ENCODE measurements at regions not wholly inside any gene's neighbourhood (a gene's known extent, or its start where the extent isn't known, plus 50 kb on each side); places are given as distances from the start of the nearest gene placed in this dataset.

DNA sequence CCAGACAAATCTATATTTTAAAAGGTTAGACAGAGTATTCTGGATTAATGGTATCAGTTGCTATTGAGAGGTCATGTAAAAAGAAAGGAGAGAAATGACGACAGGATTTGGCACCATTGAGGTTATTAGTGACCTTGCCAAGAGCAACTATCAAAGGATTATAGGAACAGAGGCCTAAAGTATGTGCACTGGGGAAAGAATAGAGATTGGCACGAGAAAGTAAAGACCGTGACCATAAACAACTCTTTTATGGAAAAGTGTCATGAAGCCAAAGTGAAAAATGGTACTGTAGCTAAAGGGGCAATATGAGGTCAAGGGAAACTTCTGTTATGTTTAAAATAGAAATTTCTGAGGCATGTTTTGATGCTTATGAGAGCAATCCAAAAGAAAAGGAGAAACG is 115.2 kb upstream of the KIF2B start:
- Histone ChIP-seq H3K9me3 (replicated peaks; ENCODE audit: low read length) (no peaks in the 10 kb centered on the region), H3K9ac (ENCODE audit: low read depth, low read length) (no peak overlapping the region), H3K27me3 (ENCODE audit: control insufficient read depth, insufficient read depth, low read length) (no peaks in the 10 kb centered on the region), H3K4me1 (ENCODE audit: control insufficient read depth, insufficient read depth, low read length) (no peaks in the 10 kb centered on the region), H3K4me2 (ENCODE audit: low read length) (no peak overlapping the region), H3K36me3 (ENCODE audit: insufficient read depth, low read length) (no peaks in the 10 kb centered on the region), H3K4me3 (ENCODE audit: low read length) (no peak overlapping the region)

DNA sequence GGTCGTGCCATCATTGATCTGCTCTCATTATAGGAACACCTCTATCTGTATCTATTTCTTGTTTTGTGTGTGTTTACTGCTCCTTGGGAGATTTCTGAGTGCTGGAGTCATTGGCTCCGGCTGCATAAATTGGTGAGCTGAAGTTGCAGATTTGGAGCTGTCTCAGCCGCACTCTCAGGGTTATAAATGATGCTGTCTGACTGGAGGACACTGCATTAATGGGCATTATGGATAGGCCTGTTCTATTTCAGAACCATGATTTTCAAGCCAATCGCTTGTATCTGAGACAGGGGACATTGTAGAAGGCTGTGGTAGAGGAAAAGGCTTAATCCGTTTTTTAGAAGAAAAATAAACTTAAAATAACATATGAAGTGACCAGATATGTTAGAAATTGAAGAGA is 126.4 kb upstream of the KIF2B start:
- Histone ChIP-seq H3K9me3 (replicated peaks; ENCODE audit: low read length) (no peaks in the 10 kb centered on the region), H3K27me3 (ENCODE audit: control insufficient read depth, insufficient read depth, low read length) (no peaks in the 10 kb centered on the region), H3K4me3 (ENCODE audit: low read length) (no peak overlapping the region), H3K36me3 (ENCODE audit: insufficient read depth, low read length) (no peaks in the 10 kb centered on the region), H3K4me1 (ENCODE audit: control insufficient read depth, insufficient read depth, low read length) (no peaks in the 10 kb centered on the region), H3K4me2 (ENCODE audit: low read length) (no peak overlapping the region), H3K9ac (ENCODE audit: low read depth, low read length) (no peak overlapping the region)

DNA sequence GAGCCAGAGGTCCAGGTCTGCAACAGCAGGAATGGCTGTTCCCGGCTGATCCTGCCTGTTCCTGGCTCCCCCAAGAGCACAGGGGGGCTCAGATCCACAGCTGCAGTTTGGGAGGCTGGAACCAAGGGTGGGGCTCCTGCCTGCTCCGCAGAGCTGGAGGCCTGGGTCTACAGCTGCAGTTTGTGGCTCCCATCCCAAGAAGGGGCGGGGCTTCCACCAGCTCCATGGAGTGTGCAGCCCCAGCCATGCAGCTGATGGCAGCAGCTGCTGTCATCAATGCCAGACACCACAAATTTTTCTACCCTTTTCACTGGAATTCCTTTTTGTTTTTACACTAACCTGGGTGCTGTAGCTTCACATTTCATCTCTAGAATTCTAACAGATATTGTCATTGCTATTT is 135.4 kb upstream of the KIF2B start:
- Histone ChIP-seq H3K9me3 (replicated peaks; ENCODE audit: low read length) (no peaks in the 10 kb centered on the region), H3K4me1 (ENCODE audit: control insufficient read depth, insufficient read depth, low read length) (no peaks in the 10 kb centered on the region), H3K4me2 (ENCODE audit: low read length) (no peak overlapping the region), H3K9ac (ENCODE audit: low read depth, low read length) (no peak overlapping the region), H3K4me3 (ENCODE audit: low read length) (no peak overlapping the region), H3K36me3 (ENCODE audit: insufficient read depth, low read length) (no peaks in the 10 kb centered on the region), H3K27me3 (ENCODE audit: control insufficient read depth, insufficient read depth, low read length) (no peaks in the 10 kb centered on the region)

DNA sequence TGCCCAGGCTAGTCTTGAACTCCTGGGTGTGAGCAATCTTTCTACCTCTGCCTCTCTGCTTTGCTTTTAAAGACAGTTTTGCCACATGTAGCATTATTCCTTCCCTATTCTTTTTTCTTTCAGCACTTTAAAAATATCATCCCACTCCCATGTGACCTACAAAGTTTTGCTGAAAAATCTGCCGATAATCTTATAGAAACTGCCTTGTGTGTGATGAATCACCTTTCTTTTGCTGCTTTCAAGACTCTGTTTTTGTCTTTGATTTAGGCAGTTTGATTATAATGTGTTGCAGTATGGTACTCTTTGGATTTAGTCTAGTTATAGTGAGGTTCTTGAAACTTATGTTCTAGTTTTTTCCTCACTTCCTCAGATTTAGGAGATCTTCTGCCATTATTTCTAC is 142.0 kb upstream of the KIF2B start:
- Histone ChIP-seq H3K4me1 (ENCODE audit: control insufficient read depth, insufficient read depth, low read length) (no peaks in the 10 kb centered on the region), H3K36me3 (ENCODE audit: insufficient read depth, low read length) (no peaks in the 10 kb centered on the region), H3K9ac (ENCODE audit: low read depth, low read length) (no peak overlapping the region), H3K9me3 (replicated peaks; ENCODE audit: low read length) (no peaks in the 10 kb centered on the region), H3K27me3 (ENCODE audit: control insufficient read depth, insufficient read depth, low read length) (no peaks in the 10 kb centered on the region), H3K4me3 (ENCODE audit: low read length) (no peak overlapping the region), H3K4me2 (ENCODE audit: low read length) (no peak overlapping the region)

DNA sequence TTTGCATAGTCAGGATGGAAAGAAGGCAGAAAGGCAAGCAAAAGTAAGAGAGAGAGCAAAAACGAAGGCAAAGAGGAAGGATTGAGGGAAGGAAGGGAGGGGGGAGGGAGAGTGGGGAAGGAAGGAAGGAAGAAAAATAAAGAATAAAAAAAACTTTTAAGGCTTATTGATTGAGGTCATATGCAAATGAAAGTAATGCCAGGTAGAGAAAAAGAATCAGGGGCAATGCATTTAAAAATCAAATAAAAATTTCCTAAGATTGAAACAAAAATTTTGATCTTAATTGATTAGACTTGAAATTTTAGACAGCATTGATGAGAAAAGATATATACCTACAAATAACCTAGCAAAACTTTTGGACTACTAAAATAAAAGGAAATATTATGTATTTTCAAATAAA is 153.9 kb upstream of the KIF2B start:
- H3K9ac ChIP-seq (ENCODE audit: low read depth, low read length) = no peak overlapping the region
- H3K36me3 ChIP-seq (ENCODE audit: insufficient read depth, low read length) = no peaks in the 10 kb centered on the region
- H3K27me3 ChIP-seq (ENCODE audit: control insufficient read depth, insufficient read depth, low read length) = no peaks in the 10 kb centered on the region
- H3K4me3 ChIP-seq (ENCODE audit: low read length) = no peak overlapping the region
- H3K4me2 ChIP-seq (ENCODE audit: low read length) = no peak overlapping the region
- H3K4me1 ChIP-seq (ENCODE audit: control insufficient read depth, insufficient read depth, low read length) = no peaks in the 10 kb centered on the region
- no peaks in the 10 kb centered on the region for H3K9me3 ChIP-seq (replicated peaks; ENCODE audit: low read length)

- Histone ChIP-seq H3K36me3 (ENCODE audit: insufficient read depth, low read length) (no peaks in the 10 kb centered on the region), H3K4me3 (ENCODE audit: low read length) (no peak overlapping the region), H3K4me1 (ENCODE audit: control insufficient read depth, insufficient read depth, low read length) (no peaks in the 10 kb centered on the region), H3K9ac (ENCODE audit: low read depth, low read length) (no peak overlapping the region), H3K9me3 (replicated peaks; ENCODE audit: low read length) (no peaks in the 10 kb centered on the region), H3K4me2 (ENCODE audit: low read length) (no peak overlapping the region), H3K27me3 (ENCODE audit: control insufficient read depth, insufficient read depth, low read length) (no peaks in the 10 kb centered on the region)
These were observed 160.1 kb upstream of the KIF2B start for GRCh38 chr17:53662608-53663007.

DNA sequence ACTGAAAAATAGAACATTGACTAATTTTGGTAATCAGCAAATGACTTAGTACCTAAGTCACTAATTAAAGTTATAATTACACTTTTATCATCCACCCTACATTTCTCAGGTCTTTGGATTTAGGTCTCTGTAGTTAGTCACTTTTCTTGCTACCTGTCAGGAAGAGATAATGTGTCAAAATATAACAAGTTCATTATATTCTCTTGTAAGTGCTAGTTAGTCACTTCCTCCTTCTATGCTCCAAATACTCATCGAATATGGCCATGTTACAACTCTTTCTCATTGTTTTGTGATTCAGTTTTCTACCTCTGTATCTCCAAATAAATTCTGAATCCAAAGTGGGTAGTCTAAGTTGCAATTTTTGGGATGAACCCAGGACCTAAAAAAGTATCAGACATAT is 163.5 kb upstream of the KIF2B start:
- H3K9ac ChIP-seq (ENCODE audit: low read depth, low read length) = no peak overlapping the region
- no peaks in the 10 kb centered on the region for H3K9me3 ChIP-seq (replicated peaks; ENCODE audit: low read length)
- H3K4me3 ChIP-seq (ENCODE audit: low read length) = no peak overlapping the region
- H3K27me3 ChIP-seq (ENCODE audit: control insufficient read depth, insufficient read depth, low read length) = no peaks in the 10 kb centered on the region
- no peaks in the 10 kb centered on the region for H3K4me1 ChIP-seq (ENCODE audit: control insufficient read depth, insufficient read depth, low read length)
- H3K36me3 ChIP-seq (ENCODE audit: insufficient read depth, low read length) = no peaks in the 10 kb centered on the region
- H3K4me2 ChIP-seq (ENCODE audit: low read length) = no peak overlapping the region

GRCh38 chr17:53655591-53655990 is 167.1 kb upstream of the KIF2B start:
- no peaks in the 10 kb centered on the region for H3K4me1 ChIP-seq (ENCODE audit: control insufficient read depth, insufficient read depth, low read length)
- no peaks in the 10 kb centered on the region for H3K9me3 ChIP-seq (replicated peaks; ENCODE audit: low read length)
- H3K4me2 ChIP-seq (ENCODE audit: low read length) = no peak overlapping the region
- no peaks in the 10 kb centered on the region for H3K27me3 ChIP-seq (ENCODE audit: control insufficient read depth, insufficient read depth, low read length)
- no peak overlapping the region for H3K9ac ChIP-seq (ENCODE audit: low read depth, low read length)
- H3K4me3 ChIP-seq (ENCODE audit: low read length) = no peak overlapping the region
- H3K36me3 ChIP-seq (ENCODE audit: insufficient read depth, low read length) = no peaks in the 10 kb centered on the region

DNA sequence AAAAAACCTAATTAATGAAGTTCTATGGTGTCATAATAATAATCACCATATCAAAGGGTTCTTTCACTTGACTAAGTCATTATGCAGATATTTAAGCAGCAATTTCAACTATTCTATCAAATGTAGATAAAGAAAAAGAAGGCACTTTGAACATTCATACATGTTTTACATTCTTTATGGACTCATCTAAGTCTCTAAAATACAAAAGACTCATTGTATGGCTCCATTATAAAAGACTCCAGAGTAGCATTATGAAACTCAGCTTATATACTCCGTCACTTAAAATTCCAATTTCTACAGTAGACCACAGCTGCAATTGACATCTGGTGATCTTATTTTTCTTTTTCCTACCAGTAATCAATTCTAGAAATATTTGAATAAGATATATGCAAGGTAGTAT is 173.5 kb upstream of the KIF2B start:
- Histone ChIP-seq H3K9ac (ENCODE audit: low read depth, low read length) (no peak overlapping the region), H3K4me2 (ENCODE audit: low read length) (no peak overlapping the region), H3K4me1 (ENCODE audit: control insufficient read depth, insufficient read depth, low read length) (no peaks in the 10 kb centered on the region), H3K27me3 (ENCODE audit: control insufficient read depth, insufficient read depth, low read length) (no peaks in the 10 kb centered on the region), H3K36me3 (ENCODE audit: insufficient read depth, low read length) (no peaks in the 10 kb centered on the region), H3K9me3 (replicated peaks; ENCODE audit: low read length) (no peaks in the 10 kb centered on the region), H3K4me3 (ENCODE audit: low read length) (no peak overlapping the region)

- Histone ChIP-seq H3K9me3 (replicated peaks; ENCODE audit: low read length) (no peaks in the 10 kb centered on the region), H3K4me3 (ENCODE audit: low read length) (no peak overlapping the region), H3K9ac (ENCODE audit: low read depth, low read length) (no peak overlapping the region), H3K4me1 (ENCODE audit: control insufficient read depth, insufficient read depth, low read length) (no peaks in the 10 kb centered on the region), H3K4me2 (ENCODE audit: low read length) (no peak overlapping the region), H3K27me3 (ENCODE audit: control insufficient read depth, insufficient read depth, low read length) (no peaks in the 10 kb centered on the region), H3K36me3 (ENCODE audit: insufficient read depth, low read length) (no peaks in the 10 kb centered on the region)
These were observed 175.9 kb upstream of the KIF2B start for GRCh38 chr17:53646835-53647234.

- Histone ChIP-seq H3K9ac (ENCODE audit: low read depth, low read length) (no peak overlapping the region), H3K36me3 (ENCODE audit: insufficient read depth, low read length) (no peaks in the 10 kb centered on the region), H3K4me2 (ENCODE audit: low read length) (no peak overlapping the region), H3K4me3 (ENCODE audit: low read length) (no peak overlapping the region), H3K9me3 (replicated peaks; ENCODE audit: low read length) (no peaks in the 10 kb centered on the region), H3K27me3 (ENCODE audit: control insufficient read depth, insufficient read depth, low read length) (no peaks in the 10 kb centered on the region), H3K4me1 (ENCODE audit: control insufficient read depth, insufficient read depth, low read length) (no peaks in the 10 kb centered on the region)
These were observed 181.9 kb upstream of the KIF2B start for GRCh38 chr17:53640808-53641207.

DNA sequence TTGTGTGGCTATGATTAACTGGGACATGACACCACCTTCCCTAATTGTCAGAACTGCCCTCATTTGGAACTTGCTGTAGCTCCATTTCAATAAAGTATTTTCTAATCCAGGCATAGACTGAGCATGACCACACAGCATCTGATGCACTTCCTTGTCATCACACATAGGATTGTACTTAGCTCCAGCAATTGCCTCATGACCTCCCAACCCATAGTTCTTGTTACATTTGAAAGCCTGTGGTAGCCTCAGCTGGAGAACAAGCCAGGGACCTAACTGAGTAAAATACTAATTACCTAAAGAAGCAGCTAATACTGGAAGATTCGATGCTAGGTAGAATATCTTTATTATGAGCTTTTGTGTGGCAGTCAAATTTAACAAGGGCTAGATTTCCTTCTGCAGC is 187.3 kb upstream of the KIF2B start:
- no peaks in the 10 kb centered on the region for H3K4me1 ChIP-seq (ENCODE audit: control insufficient read depth, insufficient read depth, low read length)
- H3K4me3 ChIP-seq (ENCODE audit: low read length) = no peak overlapping the region
- no peaks in the 10 kb centered on the region for H3K9me3 ChIP-seq (replicated peaks; ENCODE audit: low read length)
- no peaks in the 10 kb centered on the region for H3K27me3 ChIP-seq (ENCODE audit: control insufficient read depth, insufficient read depth, low read length)
- H3K4me2 ChIP-seq (ENCODE audit: low read length) = no peak overlapping the region
- no peaks in the 10 kb centered on the region for H3K36me3 ChIP-seq (ENCODE audit: insufficient read depth, low read length)
- no peak overlapping the region for H3K9ac ChIP-seq (ENCODE audit: low read depth, low read length)

GRCh38 chr17:53633856-53634255 is 188.9 kb upstream of the KIF2B start:
- Histone ChIP-seq H3K36me3 (ENCODE audit: insufficient read depth, low read length) (no peaks in the 10 kb centered on the region), H3K27me3 (ENCODE audit: control insufficient read depth, insufficient read depth, low read length) (no peaks in the 10 kb centered on the region), H3K9me3 (replicated peaks; ENCODE audit: low read length) (no peaks in the 10 kb centered on the region), H3K4me3 (ENCODE audit: low read length) (no peak overlapping the region), H3K4me2 (ENCODE audit: low read length) (no peak overlapping the region), H3K4me1 (ENCODE audit: control insufficient read depth, insufficient read depth, low read length) (peaks cover 9% of the 10 kb centered on the region), H3K9ac (ENCODE audit: low read depth, low read length) (no peak overlapping the region)

All from skeletal muscle satellite cell (primary cell).